DOHH2 (cell line): ENCODE measurements at regions not wholly inside any gene's neighbourhood (a gene's known extent, or its start where the extent isn't known, plus 50 kb on each side); places are given as distances from the start of the nearest gene placed in this dataset.

Source experiments
- EZH2phosphoT487 ChIP-seq: fragments of 200-600 bp; sonication (generic); IDR thresholded peaks from 2 replicates; pipeline ENCODE4 v1.6.1; 2017; ENCODE audit warnings: borderline replicate concordance, mild to moderate bottlenecking, antibody characterized with exemption, low read length, moderate library complexity, mixed read lengths
- TF ChIP-seq, protein P1 (sequence below): fragments of 200-600 bp; sonication (generic); IDR thresholded peaks from one replicate; pipeline ENCODE4 v1.5.1; 2014; ENCODE audit warnings: antibody characterized with exemption, mild to moderate bottlenecking, low read depth, low read length; ENCODE audit not compliant: poor library complexity, severe bottlenecking

DNA sequence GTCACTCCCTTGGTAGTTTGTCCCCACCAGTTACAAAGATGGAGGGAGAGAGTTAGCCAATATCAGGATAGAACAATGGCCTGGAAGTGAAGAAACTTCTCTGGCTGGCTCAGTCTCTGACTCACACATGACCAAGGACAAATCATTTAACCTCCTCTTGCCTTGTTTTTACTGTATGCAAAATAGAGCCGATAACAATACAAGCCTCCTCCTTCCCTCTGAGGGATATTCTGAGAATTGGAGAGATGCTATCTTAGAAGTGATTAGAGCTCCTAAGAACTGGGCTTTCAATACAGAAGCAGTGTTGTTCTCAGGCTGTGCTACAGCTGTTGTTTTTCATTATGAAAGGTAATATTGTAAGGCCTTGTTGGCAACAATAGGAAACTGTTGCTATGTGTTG, 87.7 kb upstream of the EGR2 start:
- TF ChIP-seq EZH2phosphoT487, result no peak
- TF ChIP-seq, protein P1, sequence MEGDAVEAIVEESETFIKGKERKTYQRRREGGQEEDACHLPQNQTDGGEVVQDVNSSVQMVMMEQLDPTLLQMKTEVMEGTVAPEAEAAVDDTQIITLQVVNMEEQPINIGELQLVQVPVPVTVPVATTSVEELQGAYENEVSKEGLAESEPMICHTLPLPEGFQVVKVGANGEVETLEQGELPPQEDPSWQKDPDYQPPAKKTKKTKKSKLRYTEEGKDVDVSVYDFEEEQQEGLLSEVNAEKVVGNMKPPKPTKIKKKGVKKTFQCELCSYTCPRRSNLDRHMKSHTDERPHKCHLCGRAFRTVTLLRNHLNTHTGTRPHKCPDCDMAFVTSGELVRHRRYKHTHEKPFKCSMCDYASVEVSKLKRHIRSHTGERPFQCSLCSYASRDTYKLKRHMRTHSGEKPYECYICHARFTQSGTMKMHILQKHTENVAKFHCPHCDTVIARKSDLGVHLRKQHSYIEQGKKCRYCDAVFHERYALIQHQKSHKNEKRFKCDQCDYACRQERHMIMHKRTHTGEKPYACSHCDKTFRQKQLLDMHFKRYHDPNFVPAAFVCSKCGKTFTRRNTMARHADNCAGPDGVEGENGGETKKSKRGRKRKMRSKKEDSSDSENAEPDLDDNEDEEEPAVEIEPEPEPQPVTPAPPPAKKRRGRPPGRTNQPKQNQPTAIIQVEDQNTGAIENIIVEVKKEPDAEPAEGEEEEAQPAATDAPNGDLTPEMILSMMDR, result no peak
